ENCODE measurements at regions not wholly inside any gene's neighbourhood (a gene's known extent, or its start where the extent isn't known, plus 50 kb on each side); places are given as distances from the start of the nearest gene placed in this dataset.
"Not testable (repeated sequence)": the region's sequence is repeated elsewhere in the genome, so short reads cannot be mapped to it uniquely, and the experiment has no call there.

GRCh38 chr10:61003069-61003468 is 59.1 kb upstream of the RHOBTB1 start:
- CTCF ChIA-PET; H3K4me1 ChIP-seq (ENCODE audit: control insufficient read depth, insufficient read depth, low read length); BruUV-seq (replicated peaks); H3K9ac ChIP-seq (ENCODE audit: low read depth, low read length); H3K23ac ChIP-seq (ENCODE audit: low read depth, low read length); H2BK20ac ChIP-seq (ENCODE audit: low read depth, low read length); dilution Hi-C loops (cut with HindIII; ENCODE audit: low sequenced_read_pairs, unreplicated experiment); H3K4ac ChIP-seq (ENCODE audit: low read depth, low read length); H4K91ac ChIP-seq (ENCODE audit: insufficient read depth, low read depth, low read length); H3K56ac ChIP-seq (ENCODE audit: extremely low read depth, insufficient read depth, low read length); H3K18ac ChIP-seq (ENCODE audit: low read depth, low read length); H2AK5ac ChIP-seq (ENCODE audit: low read depth, low read length); H3K9me3 ChIP-seq (ENCODE audit: control insufficient read depth, insufficient read depth, low read length); H2BK120ac ChIP-seq (ENCODE audit: low read depth, low read length); H4K8ac ChIP-seq (ENCODE audit: low read depth in 2 of 2, low read length in 2 of 2); H4K5ac ChIP-seq (ENCODE audit: low read depth, low read length); DNase-seq; H3K36me3 ChIP-seq (ENCODE audit: control insufficient read depth, insufficient read depth, low read length); H3K27ac ChIP-seq (ENCODE audit: insufficient read depth, low read length); in situ Hi-C loops (cut with MboI; ENCODE audit: low sequenced_read_pairs); H4K20me1 ChIP-seq (ENCODE audit: insufficient read depth, low read length); H2BK15ac ChIP-seq (ENCODE audit: low read depth, low read length); H2BK5ac ChIP-seq (ENCODE audit: low read depth, low read length, poor library complexity, severe bottlenecking); intact Hi-C loops (cut with micrococcal nuclease); H2AFZ ChIP-seq (replicated peaks; ENCODE audit: low read length, poor library complexity); H3K4me3 ChIP-seq (ENCODE audit: insufficient read depth, low read depth, low read length); H3K4me2 ChIP-seq (ENCODE audit: low read depth, low read length); H3K14ac ChIP-seq (replicated peaks; ENCODE audit: low read depth, low read length); H3K27me3 ChIP-seq (ENCODE audit: control insufficient read depth, insufficient read depth, low read length); H2AK9ac ChIP-seq (replicated peaks; ENCODE audit: low read depth, low read length, poor library complexity); ATAC-seq (ENCODE audit: low read depth); H3K79me1 ChIP-seq (ENCODE audit: low read depth in 1 of 2, low read length in 2 of 2); POLR2A ChIA-PET (ENCODE audit: unreplicated experiment); H3K9me1 ChIP-seq (ENCODE audit: insufficient read depth, low read length): not testable (repeated sequence)
- WGBS, 2 experiments (ENCODE audit: extremely low coverage in 2 of 2, insufficient read length in 1 of 2) = no CpG with 5 or more reads among the region's 3 CpGs
